T-helper 1 cell (primary cell): ENCODE measurements at regions not wholly inside any gene's neighbourhood (a gene's known extent, or its start where the extent isn't known, plus 50 kb on each side); places are given as distances from the start of the nearest gene placed in this dataset.

ENCODE experiments used
- DNase-seq, 5 donors: peaks; one replicate each; pipeline ENCODE4 v3.0.0-alpha.2; 2012 to 2020

GRCh38 chr15:100829457-100829856 lies 50.2 kb upstream of the ALDH1A3 start:
- no peak for DNase-seq
